T-helper 2 cell treated with Interferon-gamma antibody and Interleukin-4, amounts not matched to agents 100 ng/mL and 5 ng/mL, for 36 hours (primary cell): ENCODE measurements at regions not wholly inside any gene's neighbourhood (a gene's known extent, or its start where the extent isn't known, plus 50 kb on each side); places are given as distances from the start of the nearest gene placed in this dataset.

Experiments used
- intact Hi-C: fragments of 100-400 bp; cut with micrococcal nuclease; formaldehyde crosslinking; loops from one replicate; pipeline ENCODE4 v1.15.1; 2023

DNA sequence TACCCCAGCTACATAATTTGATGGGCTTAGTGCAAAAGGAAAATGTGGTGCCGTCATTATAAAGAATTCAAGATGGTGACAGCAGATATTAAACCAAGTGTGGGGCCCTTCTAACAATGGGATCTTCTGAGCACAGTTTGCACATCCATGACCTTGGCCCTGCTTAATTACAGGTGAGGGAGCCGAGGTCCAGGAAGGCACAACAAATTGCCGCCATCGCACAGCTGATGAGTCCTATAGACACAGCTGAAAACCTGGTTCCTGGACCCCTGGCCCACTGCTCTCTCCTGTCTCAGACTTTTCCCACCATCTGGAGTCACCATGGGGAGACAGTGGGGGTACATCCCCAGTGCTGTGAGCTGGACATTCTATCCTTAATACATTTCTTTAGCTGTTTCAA, 95.8 kb upstream of the MAP4K3 start:
- intact Hi-C loops = no loop called here

DNA sequence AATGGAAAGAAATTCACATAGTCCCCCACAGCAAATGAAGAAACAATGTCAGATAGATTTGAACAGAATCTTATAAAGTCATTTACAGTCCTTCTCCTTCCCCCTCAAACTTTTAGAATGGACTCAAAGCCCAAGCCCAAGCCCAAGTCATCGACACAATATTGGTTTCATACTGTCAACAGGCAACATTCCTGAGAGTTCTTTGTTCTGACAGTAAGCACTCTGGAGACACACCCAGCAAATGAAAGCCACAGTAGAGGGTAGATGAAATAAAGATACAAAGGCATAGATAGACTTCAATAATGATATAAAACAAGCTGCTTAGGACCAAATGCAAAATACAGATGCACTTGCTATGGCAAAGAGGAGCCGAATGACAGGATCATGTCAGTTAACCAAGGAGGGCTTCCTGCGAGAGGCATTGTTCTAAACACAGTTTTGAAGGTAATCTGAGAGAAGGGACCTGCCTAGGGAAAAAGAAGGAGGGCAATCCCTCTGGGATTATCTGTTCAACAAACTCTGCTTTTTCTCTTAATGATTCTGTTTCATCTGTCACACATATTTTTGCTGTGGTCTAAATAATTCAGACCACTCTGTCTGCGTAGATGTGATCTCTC, 97.1 kb upstream of the MAP4K3 start:
- intact Hi-C loops = no loop called here

DNA sequence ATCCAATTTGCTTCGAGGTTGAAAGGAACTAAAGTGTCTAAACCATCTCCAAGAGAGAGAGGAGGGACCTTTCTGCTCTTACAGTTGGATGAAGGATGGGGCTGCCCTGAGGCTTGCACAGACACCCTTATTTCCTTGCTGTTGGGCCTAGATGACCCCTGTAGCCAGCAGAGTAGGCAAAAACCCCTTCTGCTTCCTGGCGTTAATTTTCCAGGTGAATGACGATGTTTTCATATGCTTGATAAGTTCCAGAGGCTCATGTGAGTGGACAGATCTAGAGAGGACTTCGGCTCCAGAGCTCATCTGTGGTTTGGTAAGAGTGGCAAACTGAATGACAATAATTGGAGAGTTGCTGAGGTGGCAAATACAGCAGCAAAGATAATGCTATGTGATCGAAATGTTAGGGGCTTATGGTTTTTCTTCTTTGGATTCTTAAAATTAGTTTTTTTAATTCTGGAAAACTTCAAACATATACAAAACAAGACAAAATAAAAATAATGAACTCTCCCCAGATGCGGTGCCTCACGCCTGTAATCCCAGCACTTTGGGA, 98.6 kb upstream of the MAP4K3 start:
- intact Hi-C loops = no loop called here

DNA sequence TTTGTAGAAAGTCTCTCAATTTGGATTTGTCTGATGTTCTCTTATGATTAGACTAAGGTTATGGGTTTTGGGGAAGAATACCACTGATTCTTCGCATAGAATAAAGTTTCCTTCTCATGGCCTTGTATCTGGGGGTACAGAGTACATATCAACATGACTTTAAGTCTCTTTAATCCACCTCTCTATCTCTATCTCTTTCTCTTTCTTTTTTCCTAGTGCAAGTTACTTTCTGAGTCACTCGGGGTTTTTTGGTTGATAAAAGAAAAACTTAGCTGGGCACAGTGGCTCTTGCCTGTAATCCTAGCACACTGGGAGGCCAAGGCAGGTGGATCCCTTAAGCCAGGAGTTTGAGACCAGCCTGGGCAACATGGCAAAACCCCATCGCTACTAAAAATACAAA, 100.1 kb upstream of the MAP4K3 start:
- intact Hi-C loops = no loop called here

DNA sequence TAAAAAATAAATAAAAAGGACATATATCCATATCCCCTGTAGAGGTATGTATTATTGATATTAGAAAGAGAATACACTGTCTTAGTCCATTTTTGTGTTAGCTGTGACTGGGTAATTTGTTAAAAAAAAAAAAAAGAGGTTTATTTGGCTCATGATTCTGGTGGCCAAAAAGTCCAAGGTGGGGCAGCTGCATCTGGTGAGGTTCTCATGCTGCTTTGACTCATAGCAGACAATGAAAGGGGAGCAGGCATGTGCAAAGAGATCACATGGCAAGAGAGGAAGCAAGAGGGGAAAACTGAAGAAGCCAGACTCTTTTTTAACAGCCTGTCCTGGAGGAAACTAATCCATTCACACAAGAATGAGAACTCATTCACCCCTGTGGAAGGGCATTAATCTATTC, 101.6 kb upstream of the MAP4K3 start:
- intact Hi-C loops = no loop called here

DNA sequence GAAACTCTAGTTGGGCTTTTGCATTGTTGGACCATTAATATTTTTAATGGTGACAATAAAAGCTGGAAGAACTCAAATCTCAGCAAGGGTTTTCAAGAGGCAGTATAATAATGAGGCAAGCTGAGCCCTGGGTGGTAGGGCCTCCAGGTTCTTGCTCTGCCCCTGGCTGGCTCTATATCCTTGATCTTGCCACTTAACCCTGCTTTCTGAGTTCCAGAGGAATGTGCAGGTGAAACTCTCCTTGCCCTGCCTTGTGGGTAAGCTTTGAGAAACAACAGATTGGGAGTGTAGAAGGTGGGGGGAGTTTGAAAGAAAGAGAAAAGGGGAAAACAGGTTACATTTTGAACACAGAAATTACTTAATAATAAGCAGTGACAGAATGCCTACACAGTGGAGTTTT, 103.3 kb upstream of the MAP4K3 start:
- intact Hi-C loops = no loop called here

DNA sequence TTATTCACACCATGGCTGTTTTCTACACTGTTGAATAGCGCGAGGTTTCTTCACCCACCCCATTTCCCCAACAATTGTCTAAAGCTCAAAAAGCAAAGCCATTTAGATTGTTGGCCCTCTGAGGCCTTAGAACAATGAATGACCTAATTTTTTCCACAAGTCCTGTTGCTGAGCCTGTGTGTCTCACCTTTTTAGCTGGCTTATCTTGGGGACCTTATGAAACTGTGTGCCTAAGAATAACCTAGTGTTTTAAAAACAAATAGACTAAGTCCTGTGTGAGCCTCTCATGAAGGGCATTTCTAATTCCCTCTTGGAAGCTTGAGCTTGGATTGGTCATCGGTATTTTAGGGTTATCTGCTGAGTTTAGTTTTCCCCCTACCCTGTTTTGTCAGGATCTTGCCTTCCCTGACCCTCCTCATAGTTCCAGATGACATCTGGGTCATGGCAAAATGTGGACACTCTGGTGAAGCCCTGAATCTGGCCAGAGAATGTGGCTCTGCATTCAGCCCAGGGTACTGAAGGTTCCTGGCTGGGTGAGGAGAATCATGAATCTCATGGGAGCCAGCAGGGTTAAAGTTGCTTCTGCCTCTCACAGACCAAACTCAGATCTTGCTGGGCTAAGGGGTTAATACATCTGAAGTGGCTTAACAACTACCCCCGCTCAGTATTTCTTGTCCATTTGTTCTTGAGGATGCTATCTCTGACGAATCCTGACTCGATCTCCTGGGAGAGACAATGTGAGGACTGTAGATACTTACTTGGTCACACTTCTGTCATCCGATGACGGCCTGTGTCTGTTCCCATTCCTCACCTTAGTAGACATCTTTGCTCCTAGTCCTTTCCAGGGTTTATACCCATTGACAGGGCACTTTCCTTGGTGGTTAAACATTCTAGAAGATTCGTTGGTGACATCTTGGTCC, 104.2 kb upstream of the MAP4K3 start:
- intact Hi-C loops = no loop called here

DNA sequence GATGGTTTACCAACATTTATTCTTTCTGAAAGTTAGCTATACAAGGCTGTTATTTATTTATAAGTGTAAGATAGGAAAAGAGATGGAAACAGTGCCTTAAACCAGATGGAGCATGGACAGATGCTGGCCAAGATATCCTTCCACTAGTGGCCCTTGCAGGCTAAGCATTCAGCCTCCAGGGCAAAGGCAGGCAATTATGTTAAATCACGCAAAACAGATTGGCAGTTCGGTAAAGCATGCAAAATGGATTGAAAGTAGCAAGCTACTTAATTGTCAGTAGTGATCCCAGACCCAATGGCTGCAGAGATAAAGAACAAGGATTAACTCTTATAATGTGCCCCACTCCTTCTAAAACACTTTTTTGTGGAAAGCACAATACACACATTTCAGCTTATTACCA, 105.4 kb upstream of the MAP4K3 start:
- intact Hi-C loops = no loop called here

DNA sequence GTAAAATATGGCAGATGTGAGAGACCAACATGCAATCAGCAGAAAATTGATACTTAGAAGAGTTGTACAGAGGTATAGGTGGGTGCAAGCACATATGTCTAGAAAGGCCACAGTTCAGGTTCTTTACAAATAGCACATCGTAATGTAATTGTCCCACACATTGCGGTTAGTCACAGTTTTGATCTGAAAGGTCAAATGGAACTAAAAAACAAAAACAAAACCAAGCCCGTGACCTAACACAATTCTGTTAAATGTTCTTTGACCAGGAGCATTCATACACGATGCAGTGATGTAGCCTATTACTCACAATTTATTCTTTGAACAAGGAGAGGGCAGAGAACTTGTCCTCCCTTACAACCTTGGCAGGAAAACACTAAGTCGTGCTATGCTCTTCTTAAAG, 108.9 kb upstream of the MAP4K3 start:
- intact Hi-C loops = no loop called here

DNA sequence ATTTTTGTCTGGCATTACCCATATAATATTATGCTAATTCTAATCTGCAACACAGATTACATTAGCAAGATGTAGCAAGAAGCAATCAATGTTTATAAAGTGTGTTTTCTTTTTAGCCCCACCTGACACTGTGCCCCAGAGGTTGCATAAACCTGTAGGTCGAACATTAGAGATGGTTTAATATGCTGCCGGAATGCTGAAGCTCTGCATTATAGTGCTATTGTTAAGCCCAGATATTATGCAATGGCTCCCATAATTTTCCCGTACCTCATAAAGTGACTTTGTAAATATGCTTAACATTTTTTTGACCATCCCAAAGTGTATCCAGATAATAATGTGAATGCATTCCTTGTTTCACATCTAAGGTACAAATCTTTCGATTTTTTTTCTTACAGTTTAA, 109.3 kb upstream of the MAP4K3 start:
- intact Hi-C loops = no loop called here

DNA sequence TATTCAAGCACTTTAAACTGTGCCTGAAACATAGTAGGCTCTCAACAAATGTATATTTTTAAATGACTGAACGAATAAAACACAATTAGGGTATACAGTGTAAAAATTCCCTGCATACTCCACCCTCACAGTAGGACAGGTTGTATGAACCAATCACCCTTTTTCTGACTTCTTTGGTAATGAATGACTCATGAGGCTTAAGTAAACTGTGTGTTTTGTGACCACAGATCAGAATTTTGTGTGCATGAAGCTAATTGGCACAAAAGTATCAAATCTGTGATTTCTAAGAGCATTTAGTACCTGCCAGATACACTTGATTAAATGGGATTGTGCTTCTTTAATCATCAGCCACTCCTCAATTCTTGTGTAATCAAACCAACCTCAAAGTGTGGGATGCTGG, 109.9 kb upstream of the MAP4K3 start:
- intact Hi-C loops = no loop called here

DNA sequence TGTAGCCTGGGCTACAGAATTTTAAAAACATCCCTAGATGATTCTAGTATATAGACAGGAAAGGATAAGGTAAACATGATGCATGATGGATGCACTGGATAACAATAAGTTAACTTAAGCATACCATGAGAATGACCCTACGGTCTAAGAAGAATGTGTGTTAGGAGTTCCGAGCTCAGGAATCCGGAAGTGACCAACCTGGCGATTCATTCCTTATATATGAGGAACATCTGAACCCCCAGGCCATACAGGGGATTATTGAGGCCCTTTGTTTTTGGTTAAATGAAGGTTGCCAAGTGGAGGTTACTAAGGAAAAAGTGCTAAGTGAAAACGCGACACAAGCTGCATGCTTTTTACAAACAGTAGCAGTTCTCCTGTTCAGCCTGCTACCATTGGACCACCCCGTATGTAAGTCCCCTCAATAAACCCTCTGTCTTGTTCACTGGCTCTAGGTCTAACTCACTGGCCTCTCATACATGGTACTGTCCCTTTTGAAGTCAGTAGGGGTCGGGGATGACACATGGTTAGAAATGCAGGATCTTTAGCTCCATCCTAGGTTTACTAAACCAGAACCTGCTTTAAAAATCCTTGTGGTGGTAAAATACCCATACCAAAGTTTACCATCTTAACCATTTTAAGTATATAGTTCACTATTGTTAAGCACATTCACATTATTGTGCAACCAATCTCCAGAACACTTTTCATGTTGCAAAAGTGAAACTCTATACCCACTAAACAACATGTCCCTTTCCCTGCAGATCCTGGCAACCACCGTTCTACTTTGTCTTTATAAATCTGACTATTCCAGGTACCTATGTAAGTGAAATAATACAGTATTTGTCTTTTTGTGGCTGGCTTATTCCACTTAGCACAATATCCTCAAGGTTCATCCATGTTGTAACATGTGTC, 111.0 kb upstream of the MAP4K3 start:
- intact Hi-C loops = no loop called here

DNA sequence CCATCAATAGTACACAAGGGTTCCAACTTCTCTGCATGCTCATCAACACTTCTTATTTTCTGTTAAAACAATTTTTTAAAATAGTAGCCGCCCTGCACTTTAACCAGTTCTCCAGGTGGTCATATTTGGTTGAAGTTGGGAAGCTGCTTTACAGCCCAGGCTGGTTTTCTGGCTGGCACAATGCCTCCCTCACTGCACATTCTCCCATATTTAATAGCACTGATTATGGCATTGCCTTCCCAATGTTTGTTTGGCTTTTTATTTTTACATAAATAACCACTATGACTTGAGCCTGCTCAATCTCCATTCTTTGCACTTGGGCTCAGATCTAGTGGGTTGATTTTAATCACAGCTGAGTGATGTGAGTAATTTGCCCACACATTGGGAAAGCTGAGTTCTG, 111.9 kb upstream of the MAP4K3 start:
- intact Hi-C loops = no loop called here

DNA sequence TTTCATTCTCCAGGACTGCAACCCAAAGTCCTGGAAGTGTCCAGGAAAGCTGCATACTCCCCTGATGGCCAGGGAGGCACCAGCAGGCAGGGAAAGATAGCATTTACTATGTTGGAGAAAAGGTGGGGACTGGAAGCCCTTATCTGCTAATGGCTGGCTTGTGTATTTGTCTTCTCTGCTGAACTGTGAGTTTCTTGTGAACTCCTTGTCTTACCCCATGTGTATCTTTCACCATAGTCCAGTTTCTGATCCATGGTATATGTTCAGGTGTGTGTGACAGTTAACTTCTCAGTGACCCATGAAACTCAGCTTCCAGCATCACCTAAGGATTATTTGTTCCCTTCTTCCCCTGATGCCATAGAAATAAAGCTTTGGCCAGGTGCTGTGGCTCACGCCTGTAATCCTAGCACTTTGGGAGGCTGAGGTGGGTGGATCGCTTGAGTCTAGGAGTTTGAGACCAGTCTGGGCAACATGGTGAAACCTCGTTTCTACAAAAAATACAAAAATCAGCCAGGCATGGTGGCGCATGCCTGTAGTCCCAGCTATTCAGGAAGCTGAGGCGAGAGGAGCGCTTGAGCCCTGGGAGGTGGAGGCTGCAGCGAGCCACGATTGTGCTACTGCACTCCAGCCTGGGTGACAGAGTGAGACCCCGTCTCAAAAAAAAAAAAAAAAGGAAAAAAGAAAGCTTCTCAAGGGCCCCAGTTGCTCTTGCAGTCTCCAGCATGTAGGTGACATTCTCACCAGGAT, 112.8 kb upstream of the MAP4K3 start:
- intact Hi-C loops = no loop called here

DNA sequence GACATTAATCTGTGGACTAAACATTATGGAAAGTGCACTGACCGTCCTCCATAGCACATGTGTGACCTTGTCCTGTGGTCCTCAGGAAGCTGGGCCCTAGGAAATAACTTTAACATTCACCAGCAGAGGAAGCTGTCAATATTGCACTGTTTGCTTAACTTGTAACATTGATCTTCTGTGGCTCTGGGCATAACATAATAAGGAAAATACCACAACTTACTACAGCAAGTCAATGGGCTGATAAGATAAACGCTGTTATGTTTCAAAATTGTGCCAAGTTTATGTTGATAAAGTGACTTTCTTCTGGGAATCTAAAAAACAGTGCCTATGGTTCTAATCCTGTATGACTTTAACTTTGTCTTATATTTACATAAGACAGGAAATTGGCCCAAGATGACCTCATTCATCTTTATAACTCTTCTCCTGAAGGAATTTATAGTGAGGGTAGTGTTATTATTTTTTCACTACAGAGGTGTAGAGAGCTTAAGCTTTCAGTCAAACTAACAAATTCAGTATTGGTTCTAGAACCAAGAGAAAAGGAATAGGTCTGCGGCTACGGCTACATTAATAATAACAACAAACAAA, 113.7 kb upstream of the MAP4K3 start:
- intact Hi-C loops = no loop called here

DNA sequence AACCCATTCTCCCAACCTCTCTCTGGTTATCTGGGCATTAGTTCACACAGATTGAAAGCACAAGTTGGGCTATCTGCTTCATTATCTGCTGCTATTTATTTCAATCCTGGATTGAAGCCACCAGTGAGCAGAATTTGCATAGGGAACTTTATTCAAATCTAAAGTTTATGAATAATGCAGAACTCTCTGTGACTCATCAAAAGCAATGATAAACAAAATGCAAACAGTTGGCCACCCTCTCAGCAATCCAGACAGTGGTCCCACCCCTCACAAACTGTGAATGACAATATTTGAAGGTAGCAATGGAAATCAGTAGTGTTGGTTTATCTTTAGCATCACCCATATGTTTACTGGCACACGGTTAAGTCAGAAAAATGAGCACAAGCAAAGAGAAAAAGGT, 106.8 kb upstream of the TMEM178A start:
- intact Hi-C loops = no loop called here

DNA sequence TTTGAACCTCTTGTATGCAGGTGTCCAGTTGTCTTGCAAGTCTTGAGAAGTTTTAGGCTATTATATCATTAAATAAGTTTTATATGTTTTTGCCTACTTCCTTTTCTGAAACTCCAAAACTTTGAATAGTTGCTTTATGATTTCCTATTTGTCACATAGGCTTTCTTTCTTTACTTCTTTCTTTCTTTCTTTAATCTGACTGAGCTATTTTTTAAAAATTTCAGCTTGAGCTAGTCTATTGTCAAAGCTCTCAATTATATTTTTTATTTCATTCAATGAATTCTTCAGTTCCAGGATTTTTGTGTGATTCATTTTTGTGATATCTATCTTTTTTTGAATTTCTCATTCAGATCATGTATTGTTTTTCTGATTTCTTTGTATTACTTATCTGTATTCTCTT, 102.1 kb upstream of the TMEM178A start:
- intact Hi-C loops = no loop called here

DNA sequence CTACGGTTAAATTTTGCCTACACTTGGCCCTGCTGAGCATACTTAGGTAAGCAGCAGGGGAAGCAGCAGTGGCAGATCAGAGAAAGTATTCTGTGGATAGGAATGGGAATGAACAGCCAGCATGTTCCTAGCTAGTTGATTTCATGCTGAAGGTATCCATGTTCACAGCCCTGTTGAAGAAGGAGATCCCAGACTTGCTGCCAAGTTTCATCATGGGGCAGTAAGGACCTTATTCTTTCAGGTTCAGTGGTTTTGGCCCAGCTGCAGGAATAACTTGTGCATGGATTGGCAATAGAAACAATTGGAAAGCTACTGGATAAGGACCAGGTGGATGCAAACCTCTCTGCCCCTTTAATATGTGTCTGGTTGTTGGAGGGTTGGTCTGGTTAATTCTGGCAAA, 98.2 kb upstream of the TMEM178A start:
- intact Hi-C loops = no loop called here

DNA sequence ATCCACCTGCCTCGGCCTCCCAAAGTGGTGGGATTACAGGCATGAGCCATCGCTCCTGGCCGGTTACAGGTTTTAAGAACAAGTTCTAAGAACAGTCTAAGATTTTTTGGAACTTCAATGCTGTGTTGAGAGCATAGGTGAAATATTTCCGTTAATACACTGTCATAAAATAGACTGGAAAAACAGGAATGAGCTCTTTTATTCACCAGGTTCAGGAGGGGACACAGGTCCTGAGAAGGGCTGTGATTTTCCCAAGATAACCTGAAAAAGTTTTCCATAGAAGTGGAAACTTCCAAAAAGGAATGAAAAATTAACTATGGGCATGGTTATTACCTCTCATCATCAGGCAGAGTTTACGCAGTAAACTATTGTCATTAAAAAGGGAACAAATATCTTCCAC, 97.6 kb upstream of the TMEM178A start:
- intact Hi-C loops = no loop called here

DNA sequence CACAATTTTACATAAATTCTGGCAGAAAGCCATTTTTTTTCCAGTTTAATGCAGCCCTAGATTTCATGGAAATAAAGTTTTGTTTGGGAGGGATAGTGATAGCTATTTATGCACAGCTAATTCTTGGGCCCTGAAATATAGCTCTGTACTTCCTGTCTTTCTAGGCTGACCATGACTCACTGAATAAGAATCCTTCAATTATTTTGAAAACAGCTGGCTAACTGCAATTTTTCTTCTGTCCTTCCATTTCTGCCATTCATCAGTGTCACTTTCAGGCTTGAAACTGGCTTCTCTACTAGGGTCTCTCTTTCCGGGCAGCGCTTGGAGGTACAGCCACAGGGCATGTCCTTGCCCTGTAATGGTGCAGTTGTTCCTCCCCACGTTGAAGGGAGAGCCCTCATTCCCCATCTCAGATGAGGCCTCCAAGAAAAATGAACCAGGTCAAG, 97.1 kb upstream of the TMEM178A start:
- intact Hi-C loops = no loop called here

DNA sequence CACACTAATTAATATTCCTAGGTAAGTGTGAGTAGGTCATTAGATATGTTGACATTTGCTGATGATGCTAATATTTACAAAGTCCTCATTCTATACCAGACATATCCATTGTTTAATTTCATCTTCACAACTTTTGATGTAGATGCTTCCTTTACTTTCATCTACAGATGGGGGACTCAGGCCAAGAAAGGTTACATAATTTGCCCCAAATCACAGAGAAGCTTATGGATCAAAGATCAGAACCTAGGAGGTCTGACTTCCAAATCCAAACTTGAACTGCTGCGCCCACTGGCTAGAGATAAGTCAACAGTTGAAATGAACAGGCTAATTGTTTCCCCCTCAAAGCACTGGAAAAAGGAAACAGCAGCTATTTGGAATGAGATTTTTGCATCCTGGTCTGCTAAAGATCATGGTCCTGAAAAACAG, 95.6 kb upstream of the TMEM178A start:
- intact Hi-C loops = no loop called here
